Medulla oblongata (tissue), 1 donor: ENCODE measurements at regions not wholly inside any gene's neighbourhood (a gene's known extent, or its start where the extent isn't known, plus 50 kb on each side); places are given as distances from the start of the nearest gene placed in this dataset.
"Not testable (repeated sequence)": the region's sequence is repeated elsewhere in the genome, so short reads cannot be mapped to it uniquely, and the experiment has no call there.

Experiments
- DNase-seq: peaks from one replicate; pipeline ENCODE4 v3.0.0-alpha.2; 2015; ENCODE audit errors: extremely low spot score

DNA sequence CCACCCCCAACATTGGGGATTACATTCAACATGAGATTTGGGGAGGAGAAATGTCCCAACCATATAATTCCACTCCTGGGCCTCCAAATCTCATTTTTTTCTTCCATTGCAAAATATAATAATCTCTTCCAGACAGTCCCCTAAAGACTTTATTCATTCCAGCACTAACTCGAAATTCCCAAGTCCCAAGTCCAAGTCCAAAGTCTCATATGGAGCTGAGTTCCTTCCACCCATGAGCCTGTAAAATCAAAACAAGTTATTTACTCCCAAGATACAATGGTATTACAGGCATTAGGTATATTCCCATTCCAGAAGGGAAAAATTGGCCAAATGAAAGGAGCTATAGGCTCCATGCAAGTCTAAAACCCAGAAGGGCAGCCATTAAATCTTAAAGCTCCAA, 56.7 kb downstream of the P2RY1 start:
- DNase-seq: no peak

DNA sequence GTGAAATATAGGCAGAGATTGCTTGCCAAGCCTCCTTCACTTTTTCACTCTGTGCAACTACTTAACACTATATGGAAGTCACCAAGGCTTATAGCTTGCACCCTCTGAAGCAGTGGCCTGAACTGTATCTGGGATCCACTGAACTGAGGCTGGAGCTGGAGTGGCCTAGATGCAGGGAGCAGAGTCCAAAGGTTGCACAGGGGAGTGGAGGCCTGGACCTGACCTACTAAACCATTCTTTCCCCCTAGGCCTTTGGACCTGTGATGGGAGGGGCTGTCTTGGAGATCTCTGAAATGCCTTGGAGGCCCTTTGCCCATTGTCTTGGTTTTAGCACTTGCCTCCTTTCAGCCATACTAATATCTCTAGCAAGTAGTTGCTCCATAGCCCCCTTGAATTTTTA, 57.5 kb downstream of the P2RY1 start:
- DNase-seq: no peak

DNA sequence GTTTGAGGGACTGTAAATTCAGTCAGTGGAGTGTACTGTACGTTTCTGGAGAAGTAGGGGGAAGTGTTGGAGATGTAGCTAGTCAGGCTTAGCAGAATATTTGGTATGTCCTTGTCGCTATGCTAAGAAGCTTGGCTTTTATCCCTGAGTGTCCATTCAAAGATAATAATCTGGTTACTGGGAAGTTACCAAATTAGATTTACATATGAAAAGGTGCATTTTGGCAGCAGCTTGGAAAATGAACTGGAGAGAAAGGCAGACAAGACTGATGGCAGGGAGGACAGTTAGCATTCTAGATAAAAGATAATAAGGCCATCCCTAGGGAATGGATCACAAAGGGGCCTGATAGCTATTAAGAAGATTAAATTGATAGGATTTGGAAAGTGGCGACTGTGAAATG, 58.7 kb downstream of the P2RY1 start:
- peak; percentile 15 for DNase-seq

DNA sequence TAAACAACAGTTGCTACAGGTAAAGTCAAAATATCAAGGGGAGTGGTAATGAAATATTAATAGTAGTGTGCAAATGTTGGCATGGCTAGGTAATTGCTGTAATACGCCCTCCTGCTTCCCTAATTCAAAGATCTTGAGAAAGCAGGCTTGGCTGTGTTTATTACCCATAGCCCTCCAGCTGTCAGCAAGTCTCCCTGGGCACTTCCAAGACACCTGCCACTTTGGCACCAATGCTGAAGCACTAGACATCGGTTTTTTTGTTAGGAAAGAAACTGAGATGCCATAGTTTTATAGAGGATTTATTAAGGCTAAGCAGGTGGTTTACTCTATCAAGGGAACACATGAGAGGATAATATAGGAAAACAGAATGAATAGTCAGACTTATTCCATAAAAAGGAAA, 64.4 kb downstream of the P2RY1 start:
- no peak for DNase-seq

DNA sequence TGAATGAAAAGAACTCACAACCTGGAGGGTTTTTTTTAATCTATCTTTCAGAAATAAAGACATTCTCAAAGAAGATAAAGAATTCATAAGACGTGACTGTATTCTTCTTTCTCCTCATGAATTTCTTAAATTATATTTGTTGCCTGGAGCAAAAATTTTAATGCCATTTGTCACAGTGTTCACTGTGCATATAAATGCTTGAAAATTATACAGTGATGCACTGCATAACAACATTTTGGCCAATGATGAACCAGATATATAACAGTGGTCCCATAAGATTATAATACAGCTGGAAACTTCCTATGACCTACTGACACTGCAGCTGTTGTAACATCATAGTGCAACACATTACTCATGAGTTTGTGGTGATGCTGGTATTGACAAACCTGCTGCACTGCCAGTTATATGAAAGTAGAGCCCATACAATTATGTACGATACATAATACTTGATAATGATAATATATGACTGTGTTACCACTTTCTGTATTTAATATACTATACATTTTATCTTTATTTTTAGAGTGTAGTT, 67.3 kb downstream of the P2RY1 start:
- no peak for DNase-seq

DNA sequence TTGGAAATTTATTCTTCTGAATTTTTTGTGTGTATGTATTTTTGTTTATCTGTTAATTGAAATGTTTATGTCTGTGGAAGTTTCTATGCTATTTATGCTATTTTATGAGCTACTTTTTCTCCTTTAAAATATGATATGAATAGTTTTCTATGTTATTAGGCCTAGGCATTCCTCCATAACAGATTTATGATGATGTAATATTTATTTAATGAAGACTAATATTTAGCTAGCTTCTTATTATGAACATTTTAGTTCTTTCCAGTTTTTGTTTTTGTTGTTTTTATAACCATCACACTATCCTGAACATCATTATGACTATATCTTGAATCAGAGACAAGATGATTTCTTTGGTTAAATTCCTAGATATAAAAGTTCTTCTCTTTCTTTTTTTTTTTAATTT, 70.7 kb downstream of the P2RY1 start:
- no peak for DNase-seq

DNA sequence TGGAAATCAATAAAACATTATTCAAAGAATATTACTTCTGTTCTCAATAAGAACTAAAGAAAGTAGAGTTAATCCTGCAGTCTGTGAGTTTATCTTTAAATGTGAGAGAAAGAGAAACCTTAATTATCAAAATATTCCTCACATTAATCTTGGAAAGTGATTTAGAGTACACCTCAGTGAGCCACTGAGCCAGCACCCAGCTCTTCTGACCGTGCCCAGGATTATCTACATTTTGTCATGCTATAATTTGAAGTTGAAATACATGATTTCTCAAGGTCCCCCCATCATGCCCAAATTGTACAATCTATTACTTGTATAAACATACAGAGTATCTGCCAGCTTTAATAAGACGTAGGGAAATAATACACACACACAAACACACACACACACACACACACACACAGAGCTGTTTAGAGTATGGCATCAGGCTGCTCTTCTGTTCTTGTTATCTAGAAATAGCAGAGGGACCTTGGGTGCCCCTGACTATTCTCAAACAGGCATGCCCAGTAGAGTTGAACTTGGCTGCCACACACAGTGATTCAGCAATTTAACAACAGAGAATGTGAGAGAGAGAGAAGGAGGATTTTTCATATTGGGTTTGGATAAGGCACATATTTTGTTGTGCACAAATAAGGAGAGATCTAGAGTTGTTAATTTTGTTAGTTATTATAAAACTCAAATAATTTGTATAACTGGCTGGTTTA, 74.4 kb downstream of the P2RY1 start:
- DNase-seq: no peak

DNA sequence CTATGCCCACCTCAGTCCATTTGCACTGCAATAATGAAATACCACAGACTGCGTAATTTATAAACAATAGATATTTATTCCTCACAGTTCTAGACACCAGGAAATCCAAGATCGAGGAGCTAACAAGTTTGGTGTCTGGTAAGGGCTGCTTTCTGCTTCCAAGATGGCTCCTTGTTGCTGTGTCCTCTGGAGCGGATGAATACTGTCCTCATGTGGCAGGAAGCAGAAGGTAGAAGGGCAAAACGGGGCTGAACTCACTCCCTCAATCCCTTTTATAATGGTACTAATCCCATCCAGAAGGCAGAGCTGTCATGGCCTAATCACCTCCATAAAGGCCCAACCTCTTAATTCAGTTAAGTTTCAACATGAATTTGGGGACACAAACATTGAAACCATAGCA, 75.3 kb downstream of the P2RY1 start:
- no peak for DNase-seq

DNA sequence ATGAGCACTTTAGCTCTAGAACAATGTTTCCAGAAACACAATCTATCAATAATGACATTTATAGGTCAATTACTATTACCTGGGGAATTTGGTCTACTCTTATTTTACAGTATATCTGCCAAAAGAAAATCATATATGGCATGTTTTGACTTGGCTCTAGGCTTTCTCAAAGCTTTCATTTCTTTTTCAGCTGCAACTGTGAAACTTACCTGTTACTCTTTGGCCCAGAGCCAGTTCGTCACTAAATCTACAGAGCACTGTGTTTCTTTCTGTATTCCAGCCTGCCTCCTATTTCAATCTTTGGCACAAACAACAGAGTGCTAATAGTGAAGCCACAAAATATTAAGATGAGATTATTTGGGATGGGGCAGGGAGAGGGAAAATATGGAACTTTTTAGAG, 76.0 kb downstream of the P2RY1 start:
- DNase-seq: no peak

DNA sequence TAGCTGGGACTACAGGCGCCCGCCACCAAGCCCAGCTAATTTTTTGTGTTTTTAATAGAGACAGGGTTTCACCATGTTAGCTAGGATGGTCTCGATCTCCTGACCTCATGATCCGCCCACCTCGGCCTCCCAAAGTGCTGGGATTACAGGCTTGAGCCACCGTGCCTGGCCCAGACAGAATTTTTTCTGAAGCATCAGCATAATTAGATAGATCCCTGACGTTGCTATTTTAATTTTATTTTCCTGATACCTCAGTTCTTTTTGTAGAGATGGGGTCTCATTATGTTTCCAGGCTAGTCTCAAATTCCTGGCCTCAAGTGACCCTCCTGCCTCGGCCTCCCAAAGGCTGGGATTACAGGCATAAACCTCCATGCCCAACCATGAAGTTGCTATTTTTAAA, 79.8 kb downstream of the P2RY1 start:
- DNase-seq: not testable (repeated sequence)

DNA sequence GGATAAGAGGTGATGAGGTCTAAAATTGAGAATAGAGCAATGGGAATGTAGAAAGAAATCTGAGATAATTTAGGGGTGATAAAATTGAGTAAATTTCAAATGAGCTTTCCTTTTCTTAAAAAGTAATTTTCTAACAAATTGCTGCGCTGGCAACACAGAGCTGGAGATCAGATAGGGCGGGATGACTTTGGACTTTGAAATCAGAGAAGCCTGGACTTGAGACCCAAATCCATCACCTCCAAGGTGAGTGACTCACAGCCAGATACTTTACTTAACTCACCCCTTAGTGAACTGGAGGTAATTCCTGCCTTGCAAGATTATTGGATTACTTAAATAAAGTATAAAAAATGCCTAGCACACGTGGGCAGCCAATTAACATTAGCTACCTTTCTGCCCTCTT, 80.8 kb downstream of the P2RY1 start:
- DNase-seq: no peak

DNA sequence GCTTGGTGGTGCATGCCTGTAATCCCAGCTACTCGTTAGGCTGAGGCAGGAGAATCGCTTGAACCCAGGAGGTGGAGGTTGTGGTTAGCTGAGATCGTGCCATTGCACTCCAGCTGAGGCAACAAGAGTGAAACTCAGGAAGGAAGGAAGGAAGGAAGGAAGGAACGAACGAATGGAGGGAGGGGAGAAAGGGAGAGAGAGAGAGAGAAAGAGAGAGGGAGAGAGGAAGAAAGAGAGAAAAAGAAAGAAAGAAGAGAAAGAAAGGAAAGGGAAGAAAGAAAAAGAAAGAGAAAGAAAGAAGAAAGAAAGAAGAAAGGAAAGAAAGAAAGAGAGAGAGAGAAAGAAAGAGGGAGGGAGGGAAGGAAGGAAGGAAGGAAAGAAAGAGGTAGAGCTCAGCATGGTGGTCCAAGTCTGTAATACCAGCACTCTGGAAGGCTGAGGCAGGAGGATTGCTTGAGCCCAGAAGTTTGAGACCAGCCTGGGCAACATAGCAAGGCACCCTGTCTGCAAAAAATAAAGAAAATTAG, 81.9 kb downstream of the P2RY1 start:
- no peak for DNase-seq

DNA sequence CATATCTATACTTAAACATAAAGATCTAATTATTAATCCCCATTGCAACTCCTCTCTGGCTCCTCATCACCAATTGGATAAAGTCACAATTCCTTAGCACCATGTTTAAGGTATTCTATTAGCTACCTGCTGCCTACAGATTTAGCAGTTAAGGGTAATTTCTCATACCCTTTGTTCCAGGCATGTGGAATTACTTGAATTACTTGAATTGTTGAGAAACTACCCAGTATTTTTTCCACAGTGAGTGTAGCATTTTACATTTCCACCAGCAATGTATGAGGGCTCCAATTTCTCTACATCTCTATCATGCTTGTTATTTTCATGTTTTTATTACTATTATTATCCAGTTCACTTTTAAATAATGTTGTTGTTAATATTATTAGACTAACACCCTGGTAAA, 86.4 kb downstream of the P2RY1 start:
- DNase-seq: no peak

DNA sequence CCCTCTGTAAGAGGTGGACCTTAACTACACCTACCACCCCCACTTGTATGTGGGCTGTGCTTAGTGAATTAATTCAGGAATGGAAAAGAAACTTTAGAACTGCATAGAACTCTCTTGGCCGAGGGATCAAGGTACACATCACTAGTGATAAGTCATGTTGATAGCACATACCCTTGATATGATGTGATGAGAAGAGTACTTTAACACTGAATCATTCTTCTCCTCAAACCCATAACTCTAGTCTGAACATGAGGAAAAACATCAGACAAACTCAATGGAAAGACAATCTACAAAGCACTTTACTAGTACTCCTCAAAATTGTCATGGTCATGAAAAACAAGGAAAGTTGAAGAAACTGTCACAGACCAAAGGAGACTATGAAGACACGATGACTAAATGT, 87.6 kb downstream of the P2RY1 start:
- DNase-seq: no peak

DNA sequence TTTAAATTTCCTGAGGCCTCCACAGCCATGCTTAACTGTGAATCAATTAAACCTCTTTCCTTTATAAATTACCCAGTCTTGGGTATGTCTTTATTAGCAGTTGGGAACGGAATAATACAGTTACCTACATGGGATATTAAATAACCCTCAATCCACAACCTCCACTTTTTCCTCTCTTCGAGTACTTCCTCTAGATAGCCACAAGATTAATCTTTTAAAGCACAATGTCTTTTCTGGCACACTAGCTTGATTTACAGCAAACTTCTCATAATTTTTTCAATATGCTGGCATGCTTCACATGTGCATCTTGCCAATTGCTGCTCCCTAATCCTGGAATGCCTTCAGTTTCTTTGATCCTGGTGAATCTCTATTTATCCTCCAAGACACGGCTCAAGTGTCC, 92.2 kb downstream of the P2RY1 start:
- DNase-seq: no peak

DNA sequence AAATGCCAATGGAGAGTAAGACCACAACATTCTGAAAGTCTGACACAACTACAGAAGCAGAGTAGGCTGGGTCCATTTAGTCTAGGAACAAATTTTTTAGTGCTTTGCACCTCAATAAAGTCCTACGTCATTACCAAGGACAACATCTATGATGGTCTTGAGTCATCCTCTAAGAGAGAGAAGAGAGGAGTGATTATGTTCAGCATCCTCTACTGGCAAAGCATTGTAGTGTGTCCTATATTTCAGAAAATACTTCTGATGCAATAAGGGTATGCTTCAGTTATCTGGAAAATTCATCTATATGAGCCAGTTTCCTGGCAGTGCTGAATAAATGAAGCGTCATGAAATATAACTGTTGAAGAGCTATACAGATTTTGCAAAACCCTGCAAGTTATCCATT, 95.6 kb downstream of the P2RY1 start:
- no peak for DNase-seq

DNA sequence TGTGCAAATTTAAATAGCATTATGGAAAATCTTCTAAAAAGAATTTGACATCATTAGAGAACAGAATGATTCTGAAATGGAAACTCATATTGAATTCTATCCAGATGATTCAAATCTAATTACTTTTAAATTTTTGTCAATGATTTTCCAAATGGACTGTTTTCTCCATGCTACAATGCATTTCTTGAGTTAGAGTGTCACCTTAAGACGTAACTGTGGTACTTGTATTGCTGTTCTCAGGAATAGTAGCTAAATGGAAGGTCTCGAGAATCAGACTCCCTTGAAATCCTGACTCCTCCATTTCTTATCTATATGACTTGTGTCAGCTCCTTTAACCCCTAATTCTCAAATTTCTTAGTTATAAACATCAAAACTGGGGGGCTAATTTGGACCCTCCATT, 102.3 kb downstream of the P2RY1 start:
- no peak for DNase-seq

DNA sequence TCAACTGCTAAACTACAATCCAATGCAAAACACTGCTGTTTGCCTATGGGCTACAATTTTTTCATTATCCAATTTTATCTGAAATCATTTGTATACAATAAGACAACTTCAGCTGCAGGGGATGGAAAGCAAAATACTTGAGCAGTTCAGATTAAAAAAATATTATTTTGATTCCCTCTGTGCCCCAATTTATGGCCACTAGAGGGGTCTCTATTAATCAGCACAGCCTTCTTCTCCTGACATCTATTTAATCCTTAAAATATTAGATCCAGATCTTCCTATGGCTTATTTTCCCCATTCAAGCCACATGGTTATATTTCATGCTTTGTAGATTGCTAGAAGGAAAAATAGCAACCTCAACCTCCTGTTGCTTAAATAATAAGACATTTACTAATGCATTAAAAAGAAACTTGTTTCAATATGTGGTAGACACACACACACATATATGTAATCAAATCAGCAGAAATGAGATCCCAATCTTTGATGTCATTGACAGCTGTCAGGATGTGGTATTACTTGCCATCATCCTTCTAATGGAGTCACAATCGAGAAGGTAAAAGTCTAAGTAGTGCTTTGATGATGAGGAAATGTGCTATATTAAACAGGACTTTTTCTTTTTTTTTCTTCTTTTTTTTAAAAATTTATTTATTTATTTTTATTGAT, 104.2 kb downstream of the P2RY1 start:
- DNase-seq: no peak

DNA sequence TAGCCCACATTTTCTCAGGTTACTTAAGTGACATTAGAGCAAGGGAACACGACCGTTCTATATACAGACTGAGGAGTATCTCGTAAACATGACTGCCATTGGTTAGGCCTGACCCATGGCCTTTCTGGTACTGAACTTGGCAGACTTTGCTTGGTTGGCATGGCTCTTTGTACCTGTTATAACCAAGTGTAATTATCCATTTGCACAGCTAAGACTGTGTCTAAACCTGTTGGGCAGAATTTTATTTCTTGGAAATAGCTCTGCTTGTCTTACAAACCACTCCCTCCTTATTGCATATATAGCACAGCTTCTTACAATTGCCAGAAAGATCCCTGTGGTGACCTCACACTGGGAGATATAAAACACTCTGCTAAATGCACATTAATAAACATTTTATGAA, 106.9 kb downstream of the P2RY1 start:
- no peak for DNase-seq

DNA sequence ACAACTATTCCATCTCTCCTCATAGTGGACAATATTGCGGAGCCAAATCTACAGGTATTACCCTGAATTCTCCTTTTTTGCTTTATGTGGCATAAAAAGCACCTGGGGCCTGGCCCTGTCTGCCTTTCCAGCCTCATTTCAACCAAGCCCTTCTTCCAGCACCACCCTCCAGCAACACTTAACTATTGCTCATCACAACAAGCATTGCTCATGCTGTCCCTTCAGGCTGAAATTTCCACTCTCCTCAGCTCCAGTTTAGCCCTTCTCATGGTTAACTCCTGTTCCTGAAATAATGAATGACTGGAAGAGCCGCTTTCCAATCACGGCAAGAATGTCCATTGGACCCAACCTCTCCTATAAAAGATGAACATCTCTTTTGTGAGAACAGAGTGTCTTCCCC, 107.4 kb downstream of the P2RY1 start:
- no peak for DNase-seq

DNA sequence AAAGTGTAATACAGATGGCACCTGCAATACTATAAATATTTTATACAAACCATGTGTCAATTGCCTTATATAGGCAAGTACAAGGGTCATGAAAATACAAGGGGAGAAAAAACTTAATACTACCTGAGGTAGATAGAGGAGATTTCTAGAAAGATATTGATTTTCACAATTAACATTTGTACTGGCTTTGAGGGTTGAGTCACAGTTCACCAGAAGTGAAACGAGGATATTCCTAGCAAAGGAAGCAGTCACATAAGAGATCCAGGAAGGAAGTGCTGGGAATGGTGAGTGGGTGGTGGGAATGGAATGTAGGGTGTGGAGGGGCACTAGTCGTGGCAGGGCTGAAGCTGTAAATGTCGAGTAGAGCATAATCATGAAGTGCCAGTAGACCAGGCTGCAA, 108.7 kb downstream of the P2RY1 start:
- DNase-seq: no peak

DNA sequence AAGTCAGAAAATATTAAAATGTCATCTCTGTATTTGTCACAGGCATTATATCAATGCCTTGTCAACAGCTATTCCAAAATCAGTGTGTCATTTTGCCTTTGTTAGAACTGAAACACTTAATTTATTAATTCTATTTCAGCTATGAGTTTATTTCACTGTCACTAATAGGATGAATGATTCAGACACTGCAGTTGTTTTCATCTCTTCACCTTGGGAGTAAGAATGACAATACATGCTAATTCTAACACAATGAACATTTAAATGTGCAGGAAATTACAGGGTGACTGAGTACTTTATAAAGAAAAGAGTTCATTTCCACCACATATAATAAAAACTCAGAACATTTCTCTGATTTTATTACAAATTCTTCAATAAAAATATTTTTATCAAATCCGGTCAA, 109.7 kb downstream of the P2RY1 start:
- no peak for DNase-seq

DNA sequence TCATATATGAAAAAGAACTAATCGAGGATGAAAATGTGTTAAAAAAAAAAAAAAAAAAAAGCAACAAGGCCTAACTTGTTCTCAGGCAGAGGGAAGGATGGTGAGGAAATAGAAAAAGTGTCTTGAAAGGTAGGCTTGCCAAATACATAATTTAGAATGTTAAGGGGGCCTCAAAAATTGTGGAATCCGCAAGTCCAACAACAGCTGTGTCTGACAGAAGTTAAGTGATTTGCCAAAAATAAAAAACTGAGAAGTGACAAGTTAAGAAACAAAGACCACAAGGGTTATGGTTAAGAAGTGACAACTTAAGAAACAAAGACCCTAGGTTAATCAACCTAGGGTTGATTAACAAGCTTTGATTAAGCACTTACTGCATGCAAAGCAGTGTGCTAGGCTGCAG, 110.6 kb downstream of the P2RY1 start:
- DNase-seq: no peak
